ENCODE measurements at regions not wholly inside any gene's neighbourhood (a gene's known extent, or its start where the extent isn't known, plus 50 kb on each side); places are given as distances from the start of the nearest gene placed in this dataset.
A peak's percentile ranks its signal among the peaks of the same experiment; 100 is the strongest.

- Histone ChIP-seq H3K4me1 (ENCODE audit: insufficient read depth, low read length, poor library complexity, severe bottlenecking) (no peaks in the 10 kb centered on the region), H3K27ac (ENCODE audit: low read depth, low read length, poor library complexity, severe bottlenecking) (no peak overlapping the region), H3K36me3 (ENCODE audit: insufficient read depth, low read length, poor library complexity, severe bottlenecking) (no peaks in the 10 kb centered on the region), H3K9me3 (ENCODE audit: low read depth, low read length, poor library complexity, severe bottlenecking) (no peaks in the 10 kb centered on the region), H3K27me3 (replicated peaks; ENCODE audit: insufficient read depth, low read depth, low read length, poor library complexity) (peaks cover 31% of the 10 kb centered on the region), H3K4me3 (ENCODE audit: low read depth, low read length, poor library complexity, severe bottlenecking) (no peak overlapping the region)
- ChIA-PET CTCF (no interaction called here), POLR2A (ENCODE audit: low non-redundant PET) (no interaction called here)
- peak; percentile 68 for DNase-seq (ENCODE audit: low spot score)
- TF ChIP-seq CTCF (conservative IDR thresholded peaks at IDR 0.05; ENCODE audit: low read depth, low read length) (no peak), EZH2 (IDR thresholded peaks at IDR 0.05; ENCODE audit: borderline replicate concordance, low read depth, low read length, poor library complexity, severe bottlenecking) (no peak)
- intact Hi-C loops (cut with micrococcal nuclease; ENCODE audit: unreplicated experiment) = no loop called here
- BruUV-seq (replicated peaks) = no TSS peak
Measured at GRCh38 chr17:49913226-49914095, 55.5 kb upstream of the DLX4 start.

- TF ChIP-seq EZH2 (IDR thresholded peaks at IDR 0.05; ENCODE audit: borderline replicate concordance, low read depth, low read length, poor library complexity, severe bottlenecking) (no peak), CTCF (conservative IDR thresholded peaks at IDR 0.05; ENCODE audit: low read depth, low read length) (no peak)
- Histone ChIP-seq H3K27me3 (replicated peaks; ENCODE audit: insufficient read depth, low read depth, low read length, poor library complexity) (peaks cover 25% of the 10 kb centered on the region), H3K27ac (ENCODE audit: low read depth, low read length, poor library complexity, severe bottlenecking) (no peak overlapping the region), H3K4me1 (ENCODE audit: insufficient read depth, low read length, poor library complexity, severe bottlenecking) (no peaks in the 10 kb centered on the region), H3K4me3 (ENCODE audit: low read depth, low read length, poor library complexity, severe bottlenecking) (no peak overlapping the region), H3K9me3 (ENCODE audit: low read depth, low read length, poor library complexity, severe bottlenecking) (no peaks in the 10 kb centered on the region), H3K36me3 (ENCODE audit: insufficient read depth, low read length, poor library complexity, severe bottlenecking) (no peaks in the 10 kb centered on the region)
- ChIA-PET CTCF (interaction anchor here (1.4 kb wide), 1 partner anchor 62 kb away, joined by 3 read pairs; no protein-coding TSS in a partner anchor), POLR2A (ENCODE audit: low non-redundant PET) (no interaction called here)
- BruUV-seq (replicated peaks) = no TSS peak
- intact Hi-C loops (cut with micrococcal nuclease; ENCODE audit: unreplicated experiment) = no loop called here
- peak; percentile 27 for DNase-seq (ENCODE audit: low spot score)
Measured at GRCh38 chr17:49914096-49914490, 54.9 kb upstream of the DLX4 start.

- no peak overlapping the region for H3K4me3 ChIP-seq (ENCODE audit: low read depth, low read length, poor library complexity, severe bottlenecking)
- intact Hi-C loops (cut with micrococcal nuclease; ENCODE audit: unreplicated experiment) = no loop called here
- no peaks in the 10 kb centered on the region for H3K4me1 ChIP-seq (ENCODE audit: insufficient read depth, low read length, poor library complexity, severe bottlenecking)
- no TSS peak for BruUV-seq (replicated peaks)
- H3K27ac ChIP-seq (ENCODE audit: low read depth, low read length, poor library complexity, severe bottlenecking) = no peak overlapping the region
- no peak for DNase-seq (ENCODE audit: low spot score)
- ChIA-PET CTCF (interaction anchor here (1.4 kb wide), 1 partner anchor 63 kb away, joined by 3 read pairs; no protein-coding TSS in a partner anchor), POLR2A (ENCODE audit: low non-redundant PET) (no interaction called here)
- H3K9me3 ChIP-seq (ENCODE audit: low read depth, low read length, poor library complexity, severe bottlenecking) = no peaks in the 10 kb centered on the region
- TF ChIP-seq CTCF (conservative IDR thresholded peaks at IDR 0.05; ENCODE audit: low read depth, low read length) (no peak), EZH2 (IDR thresholded peaks at IDR 0.05; ENCODE audit: borderline replicate concordance, low read depth, low read length, poor library complexity, severe bottlenecking) (no peak)
- no peaks in the 10 kb centered on the region for H3K36me3 ChIP-seq (ENCODE audit: insufficient read depth, low read length, poor library complexity, severe bottlenecking)
- H3K27me3 ChIP-seq (replicated peaks; ENCODE audit: insufficient read depth, low read depth, low read length, poor library complexity) = peaks cover 19% of the 10 kb centered on the region
Measured at GRCh38 chr17:49914664-49915063, 54.3 kb upstream of the DLX4 start.

Data from A673 (cell line).